ENCODE measurements at regions not wholly inside any gene's neighbourhood (a gene's known extent, or its start where the extent isn't known, plus 50 kb on each side); places are given as distances from the start of the nearest gene placed in this dataset.
"Not testable (repeated sequence)": the region's sequence is repeated elsewhere in the genome, so short reads cannot be mapped to it uniquely, and the experiment has no call there.

DNA sequence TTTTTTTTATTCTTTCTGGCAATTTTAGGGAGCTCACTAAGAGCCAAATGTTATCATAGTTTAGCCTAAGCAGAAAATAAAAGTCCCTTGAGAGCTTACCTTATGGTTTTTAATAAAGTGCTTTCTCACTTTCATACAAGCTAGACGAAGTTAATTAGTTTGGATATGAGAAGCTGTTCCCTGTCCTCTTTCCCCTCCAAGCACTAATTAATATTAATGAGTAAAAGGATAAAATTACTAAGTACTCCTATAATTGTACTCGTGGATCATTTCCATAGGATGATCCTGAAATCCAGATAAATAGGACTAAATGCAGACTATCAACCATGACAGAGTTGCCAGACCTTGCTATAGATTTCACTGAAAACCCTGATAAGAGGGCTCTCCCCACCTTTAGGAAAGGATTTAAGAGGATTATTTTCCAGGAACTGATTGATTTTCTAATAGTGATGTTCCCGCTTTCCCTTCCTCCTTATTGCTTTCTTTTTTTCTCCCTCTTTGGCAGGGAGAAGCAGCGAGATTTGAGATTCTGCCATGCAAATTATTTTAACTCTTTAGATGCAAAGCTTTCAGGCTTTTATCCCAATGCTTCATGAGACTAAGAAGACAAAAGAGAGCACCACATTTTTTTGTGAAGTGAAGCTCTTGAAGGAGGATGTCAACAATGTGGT is 58.3 kb upstream of the HECW1 start:
- DNase-seq, result no peak

DNA sequence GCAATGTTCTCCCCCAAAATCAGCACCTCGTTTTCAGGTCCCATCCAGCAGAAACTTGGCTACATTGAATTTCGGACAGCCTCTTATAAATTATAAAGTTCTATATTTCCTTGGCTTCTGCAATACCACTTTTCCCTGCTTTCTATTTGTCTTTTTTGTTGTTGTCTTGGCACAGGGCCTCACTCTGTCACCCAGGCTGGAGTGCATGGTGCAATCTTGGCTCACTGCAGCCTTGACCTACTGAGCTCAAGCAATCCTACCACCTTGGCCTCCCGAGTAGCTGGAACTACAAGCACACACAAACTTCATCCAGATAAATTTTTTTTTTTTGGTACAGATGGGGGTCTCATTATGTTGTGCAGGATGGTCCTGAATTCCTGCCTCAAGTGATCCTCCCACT is 55.3 kb upstream of the HECW1 start:
- no peak for DNase-seq

DNA sequence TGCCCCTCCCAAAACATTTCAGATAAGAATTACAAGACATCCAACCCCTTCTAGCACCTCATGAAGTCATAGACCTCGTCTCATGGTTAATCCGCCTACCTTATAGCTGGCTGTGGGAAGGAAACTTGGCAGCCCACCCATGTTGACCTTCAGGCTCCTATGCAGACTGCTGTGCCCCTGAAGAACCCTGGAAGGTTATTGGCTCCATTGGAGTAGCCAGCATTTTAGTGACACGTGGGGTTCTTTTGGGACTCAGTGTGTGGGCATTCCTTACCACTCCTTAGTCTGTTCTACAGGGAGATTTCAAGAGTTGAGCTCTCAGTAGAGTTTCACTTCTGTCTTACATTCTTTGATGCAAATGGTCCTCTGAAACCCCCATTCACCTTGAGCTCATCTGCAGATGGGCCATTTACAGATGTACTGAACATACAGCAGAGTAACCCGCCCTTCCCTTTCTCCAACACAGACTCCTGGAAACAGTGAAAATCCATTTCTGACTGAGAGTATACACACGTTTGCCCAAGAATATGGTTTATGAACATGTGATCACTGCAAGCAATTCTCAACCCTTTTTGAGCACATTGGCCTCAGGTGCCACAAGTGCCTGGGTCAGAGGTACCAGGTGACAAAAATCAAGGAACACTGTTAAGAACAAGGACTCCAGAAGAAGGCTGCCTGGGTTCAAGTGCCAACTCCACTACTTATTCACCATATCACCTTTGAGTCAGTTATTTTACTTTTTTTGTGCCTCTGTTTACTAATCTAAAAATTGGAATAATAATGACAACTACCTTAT is 54.0 kb upstream of the HECW1 start:
- DNase-seq, result no peak

DNA sequence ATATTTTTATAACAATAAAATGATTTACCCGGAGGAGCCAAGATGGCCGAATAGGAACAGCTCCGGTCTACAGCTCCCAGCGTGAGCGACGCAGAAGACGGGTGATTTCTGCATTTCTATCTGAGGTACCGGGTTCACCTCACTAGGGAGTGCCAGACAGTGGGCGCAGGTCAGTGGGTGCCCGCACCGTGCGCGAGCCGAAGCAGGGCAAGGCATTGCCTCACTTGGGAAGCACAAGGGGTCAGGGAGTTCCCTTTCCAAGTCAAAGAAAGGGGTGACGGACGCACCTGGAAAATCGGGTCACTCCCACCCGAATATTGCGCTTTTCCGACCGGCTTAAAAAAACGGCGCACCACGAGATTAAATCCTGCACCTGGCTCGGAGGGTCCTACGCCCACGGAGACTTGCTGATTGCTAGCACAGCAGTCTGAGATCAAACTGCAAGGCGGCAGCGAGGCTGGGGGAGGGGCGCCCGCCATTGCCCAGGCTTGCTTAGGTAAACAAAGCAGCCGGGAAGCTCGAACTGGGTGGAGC is 53.3 kb upstream of the HECW1 start:
- DNase-seq, result not testable (repeated sequence)
